IMR-90 (cell line): ENCODE measurements at regions not wholly inside any gene's neighbourhood (a gene's known extent, or its start where the extent isn't known, plus 50 kb on each side); places are given as distances from the start of the nearest gene placed in this dataset.
A peak's percentile ranks its signal among the peaks of the same experiment; 100 is the strongest.

Source experiments
- ATAC-seq: fragments of 200-7000 bp; cut with Tn5 transposase; 2 replicates; pipeline ENCODE4 v1.9.1; 2020; ENCODE audit warnings: low read depth, mild to moderate bottlenecking, moderate library complexity
- BruUV-seq: library from RNA; stranded (reverse); fragments of 400-500 nt; replicated peaks from 2 replicates; lab custom pipeline; 2021; lab: Mats Ljungman, UMichigan
- CTCF ChIA-PET: fragments of 300-600 bp; formaldehyde crosslinking; extraction: SDS; loops from one replicate; lab custom pipeline; 2021; ENCODE audit warnings: antibody characterized with exemption; lab: Yijun Ruan, JAX
- POLR2A ChIA-PET: fragments of 300-600 bp; sonication (Branson Sonifier 250); formaldehyde crosslinking; loops from one replicate; lab custom pipeline; 2022; ENCODE audit warnings: antibody characterized with exemption; ENCODE audit not compliant: unreplicated experiment; lab: Charles Lee
- DNase-seq: peaks from one replicate; pipeline ENCODE4 v3.0.0; 2013
- H2AFZ ChIP-seq: replicated peaks from 2 replicates; pipeline ENCODE3; 2013; ENCODE audit warnings: low read length, mild to moderate bottlenecking; ENCODE audit not compliant: poor library complexity
- H2AK5ac ChIP-seq: 2 replicates; pipeline ENCODE4 v1.6.1; 2013; ENCODE audit warnings: low read depth, low read length, inconsistent platforms
- H2AK9ac ChIP-seq: replicated peaks from 2 replicates; pipeline ENCODE3; 2013; ENCODE audit warnings: mild to moderate bottlenecking, low read depth, low read length, moderate library complexity; ENCODE audit not compliant: poor library complexity
- H2BK120ac ChIP-seq: 2 replicates; pipeline ENCODE4 v1.6.1; 2013; ENCODE audit warnings: low read depth, low read length, inconsistent platforms
- H2BK15ac ChIP-seq: 3 replicates; pipeline ENCODE4 v1.6.1; 2013; ENCODE audit warnings: low read depth, low read length, inconsistent platforms
- H2BK20ac ChIP-seq: 2 replicates; pipeline ENCODE4 v1.6.1; 2013; ENCODE audit warnings: low read depth, mild to moderate bottlenecking, inconsistent platforms, low read length, moderate library complexity
- H2BK5ac ChIP-seq: 2 replicates; pipeline ENCODE4 v1.6.1; 2013; ENCODE audit warnings: mild to moderate bottlenecking, low read depth, low read length, inconsistent platforms; ENCODE audit not compliant: poor library complexity, severe bottlenecking
- H3K14ac ChIP-seq: replicated peaks from 2 replicates; pipeline ENCODE4 v1.6.1; 2013; ENCODE audit warnings: low read depth, low read length, inconsistent platforms
- H3K18ac ChIP-seq: 2 replicates; pipeline ENCODE4 v1.6.1; 2013; ENCODE audit warnings: low read depth, low read length, control low read depth
- H3K23ac ChIP-seq: 2 replicates; pipeline ENCODE4 v1.6.1; 2013; ENCODE audit warnings: low read depth, low read length, inconsistent platforms
- H3K27ac ChIP-seq: 2 replicates; pipeline ENCODE4 v1.5.1; 2013; ENCODE audit warnings: mild to moderate bottlenecking, control low read depth, low read length; ENCODE audit not compliant: insufficient read depth
- H3K27me3 ChIP-seq: 2 replicates; pipeline ENCODE4 v1.6.1; 2013; ENCODE audit warnings: low read length; ENCODE audit not compliant: control insufficient read depth, insufficient read depth
- H3K36me3 ChIP-seq: 2 replicates; pipeline ENCODE4 v1.6.1; 2013; ENCODE audit warnings: low read length, mixed read lengths; ENCODE audit not compliant: control insufficient read depth, insufficient read depth
- H3K4ac ChIP-seq: 2 replicates; pipeline ENCODE4 v1.6.1; 2013; ENCODE audit warnings: low read depth, low read length, inconsistent platforms
- H3K4me1 ChIP-seq: 2 replicates; pipeline ENCODE4 v1.6.1; 2013; ENCODE audit warnings: low read length, mixed read lengths; ENCODE audit not compliant: control insufficient read depth, insufficient read depth
- H3K4me2 ChIP-seq: 2 replicates; pipeline ENCODE4 v1.6.1; 2013; ENCODE audit warnings: low read depth, mild to moderate bottlenecking, control low read depth, low read length, moderate library complexity
- H3K4me3 ChIP-seq: 2 replicates; pipeline ENCODE4 v1.5.1; 2013; ENCODE audit warnings: low read depth, mild to moderate bottlenecking, control low read depth, low read length, moderate library complexity; ENCODE audit not compliant: insufficient read depth
- H3K56ac ChIP-seq: 2 replicates; pipeline ENCODE4 v1.6.1; 2013; ENCODE audit warnings: low read length, inconsistent platforms; ENCODE audit not compliant: insufficient read depth; ENCODE audit errors: extremely low read depth
- H3K79me1 ChIP-seq, 2 experiments: 2 replicates each; pipeline ENCODE4 v1.6.1; 2013; ENCODE audit warnings: low read length in 2 of 2, inconsistent platforms in 1 of 2, low read depth in 1 of 2
- H3K9ac ChIP-seq: 2 replicates; pipeline ENCODE4 v1.6.1; 2013; ENCODE audit warnings: low read depth, low read length, control low read depth
- H3K9me1 ChIP-seq: 2 replicates; pipeline ENCODE4 v1.6.1; 2013; ENCODE audit warnings: low read length, inconsistent platforms; ENCODE audit not compliant: insufficient read depth
- H3K9me3 ChIP-seq: 2 replicates; pipeline ENCODE4 v1.6.1; 2013; ENCODE audit warnings: low read length; ENCODE audit not compliant: control insufficient read depth, insufficient read depth
- H4K20me1 ChIP-seq: 2 replicates; pipeline ENCODE4 v1.6.1; 2013; ENCODE audit warnings: low read length, inconsistent platforms; ENCODE audit not compliant: insufficient read depth
- H4K5ac ChIP-seq: 2 replicates; pipeline ENCODE4 v1.6.1; 2013; ENCODE audit warnings: mild to moderate bottlenecking, low read depth, low read length, control low read depth
- H4K8ac ChIP-seq, 2 experiments: 2 replicates each; pipeline ENCODE4 v1.6.1; 2013; ENCODE audit warnings: low read depth in 2 of 2, low read length in 2 of 2, control low read depth in 1 of 2, inconsistent platforms in 1 of 2
- H4K91ac ChIP-seq: 2 replicates; pipeline ENCODE4 v1.6.1; 2013; ENCODE audit warnings: low read depth, low read length, inconsistent platforms; ENCODE audit not compliant: insufficient read depth
- CTCF ChIP-seq: conservative IDR thresholded peaks from 2 replicates; pipeline ENCODE4 v1.5.1; 2012; ENCODE audit warnings: mild to moderate bottlenecking, low read depth, low read length, improper control_type of control experiment
- RAD21 ChIP-seq: IDR thresholded peaks from 2 replicates; pipeline ENCODE4 v1.6.1; 2012; ENCODE audit warnings: low read length, improper control_type of control experiment
- WGBS, 2 experiments: methylation state at CpG; one replicate each; pipeline versions ENCODE4 v1.1.5 to v1.1.7; 2013; ENCODE audit warnings: missing lambda C conversion rate in 2 of 2; ENCODE audit not compliant: insufficient read length in 1 of 2; ENCODE audit errors: extremely low coverage in 2 of 2; 5-methylcytosine and 5-hydroxymethylcytosine counted together
- dilution Hi-C: fragments of 300-500 bp; cut with HindIII; formaldehyde crosslinking; loops from one replicate; pipeline ENCODE4 v1.14.3; 2018; ENCODE audit warnings: low sequenced_read_pairs; ENCODE audit not compliant: unreplicated experiment
- in situ Hi-C: fragments of 300-500 bp; cut with MboI; formaldehyde crosslinking; loops from 3 replicates; pipeline ENCODE4 v1.14.3; 2019; ENCODE audit warnings: low sequenced_read_pairs, inconsistent platforms, mixed read lengths
- intact Hi-C: fragments of 100-400 bp; cut with micrococcal nuclease; formaldehyde crosslinking; loops from 2 replicates; pipeline ENCODE4 v1.10.0; 2022

DNA sequence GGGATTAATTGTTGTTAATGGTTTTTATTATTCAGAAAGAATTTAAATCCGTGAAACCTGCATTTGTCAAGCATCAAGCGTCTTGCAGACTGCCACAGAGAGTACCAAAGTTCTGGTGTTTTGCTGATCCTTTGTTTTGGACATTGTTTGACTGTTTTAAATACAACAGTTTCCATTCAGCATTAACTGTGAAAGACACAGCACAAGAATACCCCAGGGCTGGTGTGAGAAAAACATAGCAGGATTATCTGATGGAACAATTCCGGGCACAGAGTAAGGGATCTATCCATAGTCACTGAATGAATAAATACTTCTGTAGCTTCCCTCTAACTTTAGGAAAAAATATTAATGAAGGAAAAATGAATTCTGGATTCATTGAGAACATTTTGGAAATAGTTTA is 202.3 kb downstream of the LTN1 start:
- BruUV-seq = no TSS peak
- ChIA-PET CTCF (no interaction called here), POLR2A (no interaction called here)
- Histone ChIP-seq H3K23ac (no peak overlapping the region), H3K79me1 (no peaks in the 10 kb centered on the region), H2BK5ac (no peak overlapping the region), H2AFZ (no peak overlapping the region), H4K20me1 (no peaks in the 10 kb centered on the region), H3K9me1 (no peaks in the 10 kb centered on the region), H2AK5ac (no peak overlapping the region), H3K36me3 (no peaks in the 10 kb centered on the region), H2BK20ac (no peak overlapping the region), H4K8ac (no peak overlapping the region; a peak in 1 of 4 replicates), H3K14ac (no peak overlapping the region), H3K56ac (no peak overlapping the region), H3K9me3 (no peaks in the 10 kb centered on the region; the same call in 1 of the 2 replicates), H3K18ac (peak overlapping the region; percentile 50), H3K27ac (no peak overlapping the region), H3K4ac (no peak overlapping the region), H2BK120ac (peak overlapping the region; percentile 42; the same call in 1 of the 2 replicates), H4K91ac (peak overlapping the region; percentile 6; the same call in 1 of the 2 replicates), H3K4me2 (no peak overlapping the region), H2BK15ac (no peak overlapping the region), H3K27me3 (no peaks in the 10 kb centered on the region), H3K9ac (no peak overlapping the region; the same call in 1 of the 2 replicates), H3K4me3 (no peak overlapping the region), H3K4me1 (peaks cover 7% of the 10 kb centered on the region), H2AK9ac (no peak overlapping the region), H4K5ac (peak overlapping the region; percentile 6; the same call in 1 of the 2 replicates)
- DNase-seq (no peak), ATAC-seq (no peak)
- dilution Hi-C loops (no loop called here), in situ Hi-C loops (loop anchor here (10.0 kb wide), 3 partner anchors 144 to 1946 kb away; partner anchors contain the start of gene ADAMTS1), intact Hi-C loops (loop anchor here (5.0 kb wide), 1 partner anchor 152 kb away; no protein-coding TSS in a partner anchor)
- no CpG with 5 or more reads among the region's 3 CpGs for WGBS, 2 experiments
- TF ChIP-seq RAD21 (no peak), CTCF (no peak)
